Activated naive CD4-positive, alpha-beta T cell treated with anti-CD3 and anti-CD28 coated beads, Interleukin-2, amount 10 ng/mL, durations not matched to agents 7 days and 5 days (primary cell): ENCODE measurements at regions not wholly inside any gene's neighbourhood (a gene's known extent, or its start where the extent isn't known, plus 50 kb on each side); places are given as distances from the start of the nearest gene placed in this dataset.

Experiments
- CTCF ChIA-PET: fragments of 350-600 bp; sonication (Branson Sonifier 250); formaldehyde crosslinking; loops from one replicate; lab custom pipeline; 2021; ENCODE audit warnings: antibody characterized with exemption; lab: Charles Lee
- DNase-seq: peaks from one replicate; pipeline ENCODE4 v3.0.0-alpha.2; 2020
- H3K27ac Mint-ChIP-seq: one replicate; pipeline ENCODE4 v1.8.0; 2021; ENCODE audit warnings: mild to moderate bottlenecking, moderate library complexity, mixed read lengths
- H3K27me3 Mint-ChIP-seq: one replicate; pipeline ENCODE4 v1.8.0; 2021; ENCODE audit warnings: mild to moderate bottlenecking, mixed read lengths
- H3K36me3 Mint-ChIP-seq: one replicate; pipeline ENCODE4 v1.8.0; 2021; ENCODE audit warnings: mixed read lengths
- H3K4me1 Mint-ChIP-seq: one replicate; pipeline ENCODE4 v1.8.0; 2021; ENCODE audit warnings: mixed read lengths
- H3K4me3 Mint-ChIP-seq: one replicate; pipeline ENCODE4 v1.8.0; 2021; ENCODE audit warnings: mild to moderate bottlenecking, moderate library complexity, mixed read lengths
- H3K9me3 Mint-ChIP-seq: one replicate; pipeline ENCODE4 v1.8.0; 2021; ENCODE audit warnings: mixed read lengths

GRCh38 chr1:96374076-96374762, 347.4 kb upstream of the PTBP2 start:
- Mint-ChIP-seq H3K9me3 (peaks cover 2% of the 10 kb centered on the region), H3K4me3 (no peak overlapping the region), H3K27me3 (no peaks in the 10 kb centered on the region), H3K36me3 (no peaks in the 10 kb centered on the region), H3K4me1 (no peaks in the 10 kb centered on the region), H3K27ac (no peak overlapping the region)
- CTCF ChIA-PET, result no interaction called here
- no peak for DNase-seq

- no peaks in the 10 kb centered on the region for H3K27me3 Mint-ChIP-seq
- CTCF ChIA-PET, result no interaction called here
- H3K4me1 Mint-ChIP-seq, result no peaks in the 10 kb centered on the region
- no peak overlapping the region for H3K4me3 Mint-ChIP-seq
- H3K9me3 Mint-ChIP-seq, result peaks cover 2% of the 10 kb centered on the region
- DNase-seq, result no peak
- no peaks in the 10 kb centered on the region for H3K36me3 Mint-ChIP-seq
- no peak overlapping the region for H3K27ac Mint-ChIP-seq
These were observed 344.7 kb upstream of the PTBP2 start for GRCh38 chr1:96376846-96377245.

- H3K27ac Mint-ChIP-seq, result no peak overlapping the region
- CTCF ChIA-PET, result no interaction called here
- no peaks in the 10 kb centered on the region for H3K4me1 Mint-ChIP-seq
- H3K36me3 Mint-ChIP-seq, result no peaks in the 10 kb centered on the region
- H3K4me3 Mint-ChIP-seq, result no peak overlapping the region
- DNase-seq, result no peak
- peaks cover 6% of the 10 kb centered on the region for H3K9me3 Mint-ChIP-seq
- H3K27me3 Mint-ChIP-seq, result no peaks in the 10 kb centered on the region
These were observed 337.0 kb upstream of the PTBP2 start for GRCh38 chr1:96384611-96385010.

- peaks cover 3% of the 10 kb centered on the region for H3K9me3 Mint-ChIP-seq
- H3K27me3 Mint-ChIP-seq, result no peaks in the 10 kb centered on the region
- no peak overlapping the region for H3K27ac Mint-ChIP-seq
- H3K4me1 Mint-ChIP-seq, result no peaks in the 10 kb centered on the region
- CTCF ChIA-PET, result no interaction called here
- H3K36me3 Mint-ChIP-seq, result no peaks in the 10 kb centered on the region
- H3K4me3 Mint-ChIP-seq, result no peak overlapping the region
- DNase-seq, result no peak
These were observed 333.8 kb upstream of the PTBP2 start for GRCh38 chr1:96387785-96388184.

GRCh38 chr1:96388421-96389310, 332.9 kb upstream of the PTBP2 start:
- Mint-ChIP-seq H3K9me3 (peaks cover 3% of the 10 kb centered on the region), H3K36me3 (no peaks in the 10 kb centered on the region), H3K4me3 (no peak overlapping the region), H3K27me3 (no peaks in the 10 kb centered on the region), H3K4me1 (no peaks in the 10 kb centered on the region), H3K27ac (no peak overlapping the region)
- CTCF ChIA-PET, result no interaction called here
- no peak for DNase-seq

GRCh38 chr1:96400089-96400488, 321.5 kb upstream of the PTBP2 start:
- Mint-ChIP-seq H3K4me1 (no peaks in the 10 kb centered on the region), H3K4me3 (no peak overlapping the region), H3K9me3 (no peaks in the 10 kb centered on the region), H3K36me3 (no peaks in the 10 kb centered on the region), H3K27me3 (no peaks in the 10 kb centered on the region), H3K27ac (no peak overlapping the region)
- no peak for DNase-seq
- CTCF ChIA-PET, result no interaction called here

- Mint-ChIP-seq H3K27ac (no peak overlapping the region), H3K4me1 (no peaks in the 10 kb centered on the region), H3K36me3 (no peaks in the 10 kb centered on the region), H3K27me3 (no peaks in the 10 kb centered on the region), H3K4me3 (no peak overlapping the region), H3K9me3 (peaks cover 5% of the 10 kb centered on the region)
- DNase-seq, result no peak
- CTCF ChIA-PET, result no interaction called here
These were observed 312.5 kb upstream of the PTBP2 start for GRCh38 chr1:96409087-96409486.

GRCh38 chr1:96409689-96410088, 311.9 kb upstream of the PTBP2 start:
- Mint-ChIP-seq H3K36me3 (no peaks in the 10 kb centered on the region), H3K9me3 (peaks cover 9% of the 10 kb centered on the region), H3K27ac (no peak overlapping the region), H3K27me3 (no peaks in the 10 kb centered on the region), H3K4me3 (no peak overlapping the region), H3K4me1 (no peaks in the 10 kb centered on the region)
- DNase-seq, result no peak
- CTCF ChIA-PET, result no interaction called here

- Mint-ChIP-seq H3K4me1 (no peaks in the 10 kb centered on the region), H3K9me3 (peaks cover 10% of the 10 kb centered on the region), H3K36me3 (no peaks in the 10 kb centered on the region), H3K4me3 (no peak overlapping the region), H3K27ac (no peak overlapping the region), H3K27me3 (no peaks in the 10 kb centered on the region)
- no peak for DNase-seq
- CTCF ChIA-PET, result no interaction called here
These were observed 310.6 kb upstream of the PTBP2 start for GRCh38 chr1:96411006-96411405.

GRCh38 chr1:96414598-96414997, 307.0 kb upstream of the PTBP2 start:
- H3K4me1 Mint-ChIP-seq, result no peaks in the 10 kb centered on the region
- no peak overlapping the region for H3K27ac Mint-ChIP-seq
- H3K27me3 Mint-ChIP-seq, result no peaks in the 10 kb centered on the region
- no peak overlapping the region for H3K4me3 Mint-ChIP-seq
- DNase-seq, result no peak
- no peaks in the 10 kb centered on the region for H3K36me3 Mint-ChIP-seq
- CTCF ChIA-PET, result no interaction called here
- H3K9me3 Mint-ChIP-seq, result peaks cover 10% of the 10 kb centered on the region

- Mint-ChIP-seq H3K9me3 (peaks cover 8% of the 10 kb centered on the region), H3K27me3 (no peaks in the 10 kb centered on the region), H3K27ac (no peak overlapping the region), H3K36me3 (no peaks in the 10 kb centered on the region), H3K4me1 (no peaks in the 10 kb centered on the region), H3K4me3 (no peak overlapping the region)
- CTCF ChIA-PET, result no interaction called here
- no peak for DNase-seq
These were observed 305.4 kb upstream of the PTBP2 start for GRCh38 chr1:96416111-96416595.

- H3K36me3 Mint-ChIP-seq, result no peaks in the 10 kb centered on the region
- no peaks in the 10 kb centered on the region for H3K27me3 Mint-ChIP-seq
- peaks cover 8% of the 10 kb centered on the region for H3K9me3 Mint-ChIP-seq
- no peak for DNase-seq
- H3K27ac Mint-ChIP-seq, result no peak overlapping the region
- no peak overlapping the region for H3K4me3 Mint-ChIP-seq
- CTCF ChIA-PET, result no interaction called here
- no peaks in the 10 kb centered on the region for H3K4me1 Mint-ChIP-seq
These were observed 304.7 kb upstream of the PTBP2 start for GRCh38 chr1:96416701-96417444.

- Mint-ChIP-seq H3K4me3 (no peak overlapping the region), H3K36me3 (no peaks in the 10 kb centered on the region), H3K27ac (no peak overlapping the region), H3K27me3 (no peaks in the 10 kb centered on the region), H3K9me3 (peaks cover 5% of the 10 kb centered on the region), H3K4me1 (no peaks in the 10 kb centered on the region)
- DNase-seq, result no peak
- CTCF ChIA-PET, result no interaction called here
These were observed 302.6 kb upstream of the PTBP2 start for GRCh38 chr1:96418969-96419368.

- Mint-ChIP-seq H3K4me1 (no peaks in the 10 kb centered on the region), H3K9me3 (no peaks in the 10 kb centered on the region), H3K27me3 (no peaks in the 10 kb centered on the region), H3K36me3 (no peaks in the 10 kb centered on the region), H3K27ac (no peak overlapping the region), H3K4me3 (no peak overlapping the region)
- DNase-seq, result no peak
- CTCF ChIA-PET, result interaction anchor here (0.7 kb wide), 1 partner anchor 661 kb away, joined by 3 read pairs; no protein-coding TSS in a partner anchor
These were observed 296.7 kb upstream of the PTBP2 start for GRCh38 chr1:96424877-96425276.
